ENCODE measurements at regions not wholly inside any gene's neighbourhood (a gene's known extent, or its start where the extent isn't known, plus 50 kb on each side); places are given as distances from the start of the nearest gene placed in this dataset.
A peak's percentile ranks its signal among the peaks of the same experiment; 100 is the strongest.

DNA sequence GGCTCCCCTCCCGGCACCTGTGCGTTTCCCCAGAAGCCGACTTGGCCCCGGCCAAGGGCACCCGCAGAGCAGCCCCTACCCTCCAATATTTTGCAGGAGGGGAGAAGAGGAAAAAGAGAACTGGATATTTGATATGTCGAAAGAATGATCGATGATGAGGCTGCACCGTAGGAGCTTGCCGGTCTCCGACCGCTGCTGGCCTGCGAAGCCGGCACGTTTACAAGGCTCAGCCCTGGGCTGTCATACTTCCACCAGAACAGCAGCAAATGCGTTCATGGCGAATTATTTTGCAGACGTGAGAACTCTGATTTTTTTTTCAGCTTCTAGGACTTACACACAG, 296.7 kb downstream of the TFAP2C start:
- Histone ChIP-seq H4K12ac (ENCODE audit: low read depth, low read length) (no peak overlapping the region), H3K27me3 (ENCODE audit: insufficient read depth, low read length) (peaks cover 15% of the 10 kb centered on the region), H3K9ac (ENCODE audit: low read length) (no peak overlapping the region), H3K79me2 (ENCODE audit: control insufficient read depth, insufficient read depth, low read length, poor library complexity) (no peaks in the 10 kb centered on the region), H2AK5ac (ENCODE audit: low read length) (no peak overlapping the region), H3K36me3 (ENCODE audit: control insufficient read depth in 1 of 2, insufficient read depth in 2 of 2, low read length in 2 of 2) (no peaks in the 10 kb centered on the region), H3K27ac (ENCODE audit: low read depth, low read length) (no peak overlapping the region), H2AFZ (ENCODE audit: insufficient read depth, low read length, poor library complexity) (no peak overlapping the region), H2BK12ac (ENCODE audit: low read length) (no peak overlapping the region), H3K4me3 (ENCODE audit: low read depth, low read length) (peak overlapping the region; percentile 13), H3K18ac (ENCODE audit: low read length) (no peak overlapping the region), H3K9me3 (ENCODE audit: insufficient read depth, low read depth, low read length) (peaks cover 3% of the 10 kb centered on the region), H3K79me1 (ENCODE audit: low read length) (no peaks in the 10 kb centered on the region), H2BK5ac (ENCODE audit: low read depth, low read length, poor library complexity) (no peak overlapping the region), H2BK120ac (ENCODE audit: insufficient read depth, low read length, poor library complexity) (no peak overlapping the region), H4K91ac (ENCODE audit: low read depth, low read length) (no peak overlapping the region), H3K4me2 (ENCODE audit: low read length) (peak overlapping the region; percentile 94), H3K4ac (ENCODE audit: low read depth, low read length) (no peak overlapping the region), H4K8ac (ENCODE audit: low read depth, low read length) (no peak overlapping the region), H3K14ac (ENCODE audit: low read length) (no peak overlapping the region), H3K23ac (ENCODE audit: low read length) (no peak overlapping the region), H3K4me1 (ENCODE audit: control insufficient read depth in 1 of 2, insufficient read depth in 2 of 2, low read length in 2 of 2) (peaks cover 10 to 13% of the 10 kb centered on the region in 2 experiments)
- WGBS (ENCODE audit: extremely low coverage, insufficient coverage, insufficient read length): no CpG with 5 or more reads among the region's 17 CpGs
- no peak for DNase-seq

DNA sequence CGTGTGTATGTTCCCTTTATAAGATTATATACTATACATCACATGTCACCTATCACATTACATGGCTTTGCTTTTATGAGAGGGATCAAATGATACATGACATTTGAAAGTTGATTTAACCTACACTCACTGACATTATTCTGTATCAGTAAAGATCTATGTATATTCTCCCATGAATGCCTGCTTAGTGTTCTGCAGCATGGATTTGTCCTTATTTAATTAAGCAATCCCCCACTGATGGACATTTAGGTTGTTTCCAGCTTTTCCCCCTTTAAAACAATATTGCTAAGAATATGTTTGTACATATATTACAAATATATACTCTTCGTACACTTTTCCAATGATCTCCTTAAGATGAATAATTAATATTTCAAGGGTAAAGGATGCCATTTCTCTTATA, 297.4 kb downstream of the TFAP2C start:
- Histone ChIP-seq H3K4me3 (ENCODE audit: low read depth, low read length) (no peak overlapping the region), H4K12ac (ENCODE audit: low read depth, low read length) (no peak overlapping the region), H3K9me3 (ENCODE audit: insufficient read depth, low read depth, low read length) (peaks cover 3% of the 10 kb centered on the region), H4K91ac (ENCODE audit: low read depth, low read length) (no peak overlapping the region), H4K8ac (ENCODE audit: low read depth, low read length) (no peak overlapping the region), H3K4me1 (ENCODE audit: control insufficient read depth in 1 of 2, insufficient read depth in 2 of 2, low read length in 2 of 2) (peaks cover 10 to 13% of the 10 kb centered on the region in 2 experiments), H2BK120ac (ENCODE audit: insufficient read depth, low read length, poor library complexity) (no peak overlapping the region), H3K23ac (ENCODE audit: low read length) (no peak overlapping the region), H2AK5ac (ENCODE audit: low read length) (no peak overlapping the region), H3K79me1 (ENCODE audit: low read length) (no peaks in the 10 kb centered on the region), H3K27ac (ENCODE audit: low read depth, low read length) (no peak overlapping the region), H3K14ac (ENCODE audit: low read length) (no peak overlapping the region), H3K27me3 (ENCODE audit: insufficient read depth, low read length) (peaks cover 15% of the 10 kb centered on the region), H2AFZ (ENCODE audit: insufficient read depth, low read length, poor library complexity) (no peak overlapping the region), H3K9ac (ENCODE audit: low read length) (no peak overlapping the region), H2BK12ac (ENCODE audit: low read length) (no peak overlapping the region), H3K4ac (ENCODE audit: low read depth, low read length) (no peak overlapping the region), H3K79me2 (ENCODE audit: control insufficient read depth, insufficient read depth, low read length, poor library complexity) (no peaks in the 10 kb centered on the region), H3K18ac (ENCODE audit: low read length) (no peak overlapping the region), H3K36me3 (ENCODE audit: control insufficient read depth in 1 of 2, insufficient read depth in 2 of 2, low read length in 2 of 2) (no peaks in the 10 kb centered on the region), H3K4me2 (ENCODE audit: low read length) (no peak overlapping the region), H2BK5ac (ENCODE audit: low read depth, low read length, poor library complexity) (no peak overlapping the region)
- no CpG with 5 or more reads among the region's 2 CpGs for WGBS (ENCODE audit: extremely low coverage, insufficient coverage, insufficient read length)
- no peak for DNase-seq

DNA sequence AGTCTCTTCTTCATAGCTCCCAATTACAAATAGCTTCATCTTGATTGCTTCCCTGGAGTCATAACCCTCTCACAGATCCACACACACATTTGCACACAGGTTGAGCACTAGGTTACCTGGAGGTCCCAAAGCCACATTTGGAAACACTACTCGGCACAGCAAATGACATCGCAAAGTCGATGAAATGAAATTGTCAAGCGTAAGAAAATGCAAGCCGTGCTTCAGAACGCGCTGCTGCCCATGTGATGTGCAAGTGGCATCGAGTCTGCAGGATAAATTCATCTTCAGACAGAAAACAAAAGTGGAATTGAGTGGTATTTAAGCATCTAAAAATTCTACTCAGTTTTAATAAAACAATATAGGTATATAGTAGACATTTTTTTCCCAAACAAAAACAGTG, 298.0 kb downstream of the TFAP2C start:
- H3K79me1 ChIP-seq (ENCODE audit: low read length): no peaks in the 10 kb centered on the region
- no peak overlapping the region for H3K27ac ChIP-seq (ENCODE audit: low read depth, low read length)
- H3K4ac ChIP-seq (ENCODE audit: low read depth, low read length): no peak overlapping the region
- H2BK5ac ChIP-seq (ENCODE audit: low read depth, low read length, poor library complexity): no peak overlapping the region
- no peak overlapping the region for H3K4me2 ChIP-seq (ENCODE audit: low read length)
- no peak overlapping the region for H2AK5ac ChIP-seq (ENCODE audit: low read length)
- no peaks in the 10 kb centered on the region for H3K79me2 ChIP-seq (ENCODE audit: control insufficient read depth, insufficient read depth, low read length, poor library complexity)
- H4K91ac ChIP-seq (ENCODE audit: low read depth, low read length): no peak overlapping the region
- H2BK120ac ChIP-seq (ENCODE audit: insufficient read depth, low read length, poor library complexity): no peak overlapping the region
- H3K27me3 ChIP-seq (ENCODE audit: insufficient read depth, low read length): peaks cover 15% of the 10 kb centered on the region
- H2AFZ ChIP-seq (ENCODE audit: insufficient read depth, low read length, poor library complexity): no peak overlapping the region
- H4K8ac ChIP-seq (ENCODE audit: low read depth, low read length): no peak overlapping the region
- H3K4me1 ChIP-seq (ENCODE audit: control insufficient read depth in 1 of 2, insufficient read depth in 2 of 2, low read length in 2 of 2): peaks cover 10 to 13% of the 10 kb centered on the region in 2 experiments
- no peak overlapping the region for H3K23ac ChIP-seq (ENCODE audit: low read length)
- H3K4me3 ChIP-seq (ENCODE audit: low read depth, low read length): no peak overlapping the region
- H3K36me3 ChIP-seq (ENCODE audit: control insufficient read depth in 1 of 2, insufficient read depth in 2 of 2, low read length in 2 of 2): no peaks in the 10 kb centered on the region
- no CpG with 5 or more reads among the region's 8 CpGs for WGBS (ENCODE audit: extremely low coverage, insufficient coverage, insufficient read length)
- no peak for DNase-seq
- no peak overlapping the region for H4K12ac ChIP-seq (ENCODE audit: low read depth, low read length)
- H3K9ac ChIP-seq (ENCODE audit: low read length): no peak overlapping the region
- no peak overlapping the region for H3K18ac ChIP-seq (ENCODE audit: low read length)
- H3K9me3 ChIP-seq (ENCODE audit: insufficient read depth, low read depth, low read length): peaks cover 2% of the 10 kb centered on the region
- H3K14ac ChIP-seq (ENCODE audit: low read length): no peak overlapping the region
- no peak overlapping the region for H2BK12ac ChIP-seq (ENCODE audit: low read length)

DNA sequence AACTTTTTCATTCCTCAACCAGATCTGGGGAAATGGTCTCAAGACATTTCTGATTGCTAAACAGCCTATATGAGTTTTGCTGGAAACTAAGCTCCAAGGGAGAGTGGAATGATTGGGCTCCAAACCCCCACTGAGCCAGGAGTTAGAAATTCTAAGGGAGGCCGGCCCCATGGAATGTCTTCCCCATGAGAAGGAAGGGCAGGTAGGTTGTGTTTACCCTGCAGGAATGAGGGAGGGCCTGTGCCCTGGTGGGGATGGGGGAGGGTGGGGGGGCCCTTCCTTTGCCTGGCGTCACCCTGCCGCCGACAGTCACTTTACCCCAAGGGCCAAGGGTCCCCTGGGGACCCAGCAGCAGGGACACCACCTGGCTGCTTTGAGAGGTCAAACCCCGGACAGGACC, 298.9 kb downstream of the TFAP2C start:
- Histone ChIP-seq H4K91ac (ENCODE audit: low read depth, low read length) (no peak overlapping the region), H3K4me2 (ENCODE audit: low read length) (no peak overlapping the region), H3K27ac (ENCODE audit: low read depth, low read length) (no peak overlapping the region), H3K9ac (ENCODE audit: low read length) (no peak overlapping the region), H3K23ac (ENCODE audit: low read length) (no peak overlapping the region), H2BK12ac (ENCODE audit: low read length) (no peak overlapping the region), H3K27me3 (ENCODE audit: insufficient read depth, low read length) (peaks cover 15% of the 10 kb centered on the region), H4K8ac (ENCODE audit: low read depth, low read length) (no peak overlapping the region), H3K79me2 (ENCODE audit: control insufficient read depth, insufficient read depth, low read length, poor library complexity) (no peaks in the 10 kb centered on the region), H3K4me3 (ENCODE audit: low read depth, low read length) (no peak overlapping the region), H3K14ac (ENCODE audit: low read length) (no peak overlapping the region), H2BK5ac (ENCODE audit: low read depth, low read length, poor library complexity) (no peak overlapping the region), H2BK120ac (ENCODE audit: insufficient read depth, low read length, poor library complexity) (no peak overlapping the region), H3K36me3 (ENCODE audit: control insufficient read depth in 1 of 2, insufficient read depth in 2 of 2, low read length in 2 of 2) (no peaks in the 10 kb centered on the region), H2AK5ac (ENCODE audit: low read length) (no peak overlapping the region), H3K4me1 (ENCODE audit: control insufficient read depth in 1 of 2, insufficient read depth in 2 of 2, low read length in 2 of 2) (peaks cover 10 to 13% of the 10 kb centered on the region in 2 experiments), H4K12ac (ENCODE audit: low read depth, low read length) (no peak overlapping the region), H3K18ac (ENCODE audit: low read length) (no peak overlapping the region), H3K79me1 (ENCODE audit: low read length) (no peaks in the 10 kb centered on the region), H2AFZ (ENCODE audit: insufficient read depth, low read length, poor library complexity) (no peak overlapping the region), H3K4ac (ENCODE audit: low read depth, low read length) (no peak overlapping the region), H3K9me3 (ENCODE audit: insufficient read depth, low read depth, low read length) (peaks cover 2% of the 10 kb centered on the region)
- DNase-seq: no peak
- WGBS (ENCODE audit: extremely low coverage, insufficient coverage, insufficient read length): no CpG with 5 or more reads among the region's 5 CpGs
